Brain microvascular endothelial cell (primary cell): ENCODE measurements at regions not wholly inside any gene's neighbourhood (a gene's known extent, or its start where the extent isn't known, plus 50 kb on each side); places are given as distances from the start of the nearest gene placed in this dataset.

ENCODE experiments used
- DNase-seq: peaks from one replicate; pipeline ENCODE4 v3.0.0-alpha.2; 2020
- H3K27ac ChIP-seq: fragments of 250-450 bp; sonication (Bioruptor Pico); 2 replicates; pipeline ENCODE4 v1.5.1; 2020; ENCODE audit warnings: mild to moderate bottlenecking, moderate library complexity
- H3K27me3 ChIP-seq: fragments of 250-450 bp; sonication (Bioruptor Pico); replicated peaks from 2 replicates; pipeline ENCODE4 v1.5.1; 2020; ENCODE audit warnings: mild to moderate bottlenecking
- H3K36me3 ChIP-seq: fragments of 250-450 bp; sonication (Bioruptor Pico); replicated peaks from 2 replicates; pipeline ENCODE4 v1.5.1; 2020; ENCODE audit warnings: mild to moderate bottlenecking
- H3K4me3 ChIP-seq: 2 replicates; pipeline ENCODE4 v1.5.1; 2011; ENCODE audit warnings: low read depth, mild to moderate bottlenecking, control low read depth, low read length, moderate library complexity
- CTCF ChIP-seq: IDR thresholded peaks from 2 replicates; pipeline ENCODE4 v1.5.1; 2011; ENCODE audit warnings: low read depth, mild to moderate bottlenecking, moderate library complexity, low read length, control low read depth, inconsistent platforms; ENCODE audit errors: missing control alignments
- in situ Hi-C: cut with HindIII; loops from 2 replicates; pipeline ENCODE4 v1.10.0; 2017; ENCODE audit warnings: low sequenced_read_pairs, low pct_ligation_motif_present

GRCh38 chr13:84263354-84264069 is 381.2 kb upstream of the SLITRK1 start:
- no peak for TF ChIP-seq CTCF
- in situ Hi-C loops, result no loop called here
- Histone ChIP-seq H3K4me3 (no peak overlapping the region), H3K27ac (no peak overlapping the region), H3K27me3 (no peaks in the 10 kb centered on the region), H3K36me3 (no peaks in the 10 kb centered on the region)
- DNase-seq, result no peak

GRCh38 chr13:84255226-84255797 is 373.0 kb upstream of the SLITRK1 start:
- no peak overlapping the region for H3K4me3 ChIP-seq
- in situ Hi-C loops, result no loop called here

GRCh38 chr13:84249463-84249862 is 367.2 kb upstream of the SLITRK1 start:
- Histone ChIP-seq H3K36me3 (no peaks in the 10 kb centered on the region), H3K4me3 (no peak overlapping the region), H3K27ac (no peak overlapping the region), H3K27me3 (no peaks in the 10 kb centered on the region)
- in situ Hi-C loops, result no loop called here
- no peak for TF ChIP-seq CTCF
- no peak for DNase-seq

More at GRCh38 chr13:84255226-84255797, 373.0 kb upstream of the SLITRK1 start:
- Histone ChIP-seq H3K36me3 (no peaks in the 10 kb centered on the region), H3K27me3 (no peaks in the 10 kb centered on the region), H3K27ac (no peak overlapping the region)
- no peak for TF ChIP-seq CTCF
- no peak for DNase-seq

GRCh38 chr13:84243340-84243739 is 361.1 kb upstream of the SLITRK1 start:
- Histone ChIP-seq H3K27me3 (no peaks in the 10 kb centered on the region), H3K4me3 (no peak overlapping the region), H3K27ac (no peak overlapping the region), H3K36me3 (no peaks in the 10 kb centered on the region)
- TF ChIP-seq CTCF, result no peak
- in situ Hi-C loops, result no loop called here
- DNase-seq, result no peak

- no peak overlapping the region for H3K27ac ChIP-seq
- TF ChIP-seq CTCF, result no peak
- DNase-seq, result no peak
- no peaks in the 10 kb centered on the region for H3K36me3 ChIP-seq
- H3K4me3 ChIP-seq, result no peak overlapping the region
- in situ Hi-C loops, result no loop called here
- no peaks in the 10 kb centered on the region for H3K27me3 ChIP-seq
Measured at GRCh38 chr13:84239032-84239431, 356.8 kb upstream of the SLITRK1 start.
